ENCODE measurements at regions not wholly inside any gene's neighbourhood (a gene's known extent, or its start where the extent isn't known, plus 50 kb on each side); places are given as distances from the start of the nearest gene placed in this dataset.

GRCh38 chr1:235025422-235025984 is 103.1 kb downstream of the TOMM20 start:
- Mint-ChIP-seq H3K27ac (ENCODE audit: unreplicated experiment) (no peak overlapping the region), H3K36me3 (ENCODE audit: unreplicated experiment) (peaks cover 6% of the 10 kb centered on the region), H3K4me1 (ENCODE audit: low read depth, unreplicated experiment) (peaks cover 16% of the 10 kb centered on the region), H3K27me3 (ENCODE audit: unreplicated experiment) (no peaks in the 10 kb centered on the region), H3K9me3 (ENCODE audit: unreplicated experiment) (peaks cover 2% of the 10 kb centered on the region), H3K4me3 (ENCODE audit: unreplicated experiment) (no peak overlapping the region)
- DNase-seq, result no peak
- no peak for TF ChIP-seq CTCF (IDR thresholded peaks at IDR 0.05; ENCODE audit: partially characterized antibody, unreplicated experiment)

- peaks cover 16% of the 10 kb centered on the region for H3K4me1 Mint-ChIP-seq (ENCODE audit: low read depth, unreplicated experiment)
- peaks cover 6% of the 10 kb centered on the region for H3K36me3 Mint-ChIP-seq (ENCODE audit: unreplicated experiment)
- peak; percentile 20 for DNase-seq
- H3K27ac Mint-ChIP-seq (ENCODE audit: unreplicated experiment), result peak overlapping the region; percentile 1
- no peak for TF ChIP-seq CTCF (IDR thresholded peaks at IDR 0.05; ENCODE audit: partially characterized antibody, unreplicated experiment)
- peaks cover 2% of the 10 kb centered on the region for H3K9me3 Mint-ChIP-seq (ENCODE audit: unreplicated experiment)
- no peak overlapping the region for H3K4me3 Mint-ChIP-seq (ENCODE audit: unreplicated experiment)
- no peaks in the 10 kb centered on the region for H3K27me3 Mint-ChIP-seq (ENCODE audit: unreplicated experiment)
Measured at GRCh38 chr1:235024711-235025421, 103.8 kb downstream of the TOMM20 start.

- H3K27me3 Mint-ChIP-seq (ENCODE audit: unreplicated experiment), result no peaks in the 10 kb centered on the region
- peaks cover 6% of the 10 kb centered on the region for H3K36me3 Mint-ChIP-seq (ENCODE audit: unreplicated experiment)
- no peak for DNase-seq
- no peak for TF ChIP-seq CTCF (IDR thresholded peaks at IDR 0.05; ENCODE audit: partially characterized antibody, unreplicated experiment)
- H3K4me3 Mint-ChIP-seq (ENCODE audit: unreplicated experiment), result no peak overlapping the region
- H3K4me1 Mint-ChIP-seq (ENCODE audit: low read depth, unreplicated experiment), result peaks cover 16% of the 10 kb centered on the region
- H3K9me3 Mint-ChIP-seq (ENCODE audit: unreplicated experiment), result peaks cover 2% of the 10 kb centered on the region
- H3K27ac Mint-ChIP-seq (ENCODE audit: unreplicated experiment), result no peak overlapping the region
Measured at GRCh38 chr1:235023711-235024439, 104.8 kb downstream of the TOMM20 start.

GRCh38 chr1:235022981-235023710 is 105.5 kb downstream of the TOMM20 start:
- H3K27me3 Mint-ChIP-seq (ENCODE audit: unreplicated experiment), result no peaks in the 10 kb centered on the region
- H3K4me3 Mint-ChIP-seq (ENCODE audit: unreplicated experiment), result no peak overlapping the region
- no peak for TF ChIP-seq CTCF (IDR thresholded peaks at IDR 0.05; ENCODE audit: partially characterized antibody, unreplicated experiment)
- H3K27ac Mint-ChIP-seq (ENCODE audit: unreplicated experiment), result no peak overlapping the region
- H3K36me3 Mint-ChIP-seq (ENCODE audit: unreplicated experiment), result peaks cover 6% of the 10 kb centered on the region
- no peak for DNase-seq
- no peaks in the 10 kb centered on the region for H3K9me3 Mint-ChIP-seq (ENCODE audit: unreplicated experiment)
- H3K4me1 Mint-ChIP-seq (ENCODE audit: low read depth, unreplicated experiment), result peaks cover 18% of the 10 kb centered on the region
